ENCODE measurements at regions not wholly inside any gene's neighbourhood (a gene's known extent, or its start where the extent isn't known, plus 50 kb on each side); places are given as distances from the start of the nearest gene placed in this dataset.

- TF ChIP-seq CTCF (IDR thresholded peaks at IDR 0.05 in 2 of 3, conservative IDR thresholded peaks at IDR 0.05 in 1 of 3; ENCODE audit: borderline replicate concordance in 1 of 3, insufficient read depth in 1 of 3, low read depth in 2 of 3, low read length in 2 of 3) (peak; percentile 56 to 72 (median 61); a peak in 5 of 6 replicates), EZH2 (IDR thresholded peaks at IDR 0.05) (no peak), ZNF274 (IDR thresholded peaks at IDR 0.05; ENCODE audit: low read depth, low read length) (no peak), POLR2A (IDR thresholded peaks at IDR 0.05; ENCODE audit: borderline replicate concordance, extremely low read depth, insufficient read depth, insufficient read length) (no peak), ZFX (IDR thresholded peaks at IDR 0.05) (no peak)
- TF ChIP-seq, protein P1, sequence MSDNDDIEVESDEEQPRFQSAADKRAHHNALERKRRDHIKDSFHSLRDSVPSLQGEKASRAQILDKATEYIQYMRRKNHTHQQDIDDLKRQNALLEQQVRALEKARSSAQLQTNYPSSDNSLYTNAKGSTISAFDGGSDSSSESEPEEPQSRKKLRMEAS (IDR thresholded peaks at IDR 0.05): no peak
These were observed 372.3 kb upstream of the IL12A start for GRCh38 chr3:159616234-159616825.

Measured in HCT116 (cell line).